ENCODE measurements at regions not wholly inside any gene's neighbourhood (a gene's known extent, or its start where the extent isn't known, plus 50 kb on each side); places are given as distances from the start of the nearest gene placed in this dataset.

GRCh38 chr12:3416159-3416558 lies 74.8 kb upstream of the PRMT8 start:
- Mint-ChIP-seq H3K4me1 (ENCODE audit: insufficient read depth, unreplicated experiment) (no peaks in the 10 kb centered on the region), H3K4me3 (ENCODE audit: unreplicated experiment) (no peak overlapping the region), H3K27me3 (ENCODE audit: insufficient read depth, unreplicated experiment) (peaks cover 12% of the 10 kb centered on the region), H3K27ac (ENCODE audit: low read depth, unreplicated experiment) (no peak overlapping the region), H3K36me3 (ENCODE audit: insufficient read depth, unreplicated experiment) (no peaks in the 10 kb centered on the region), H3K9me3 (ENCODE audit: unreplicated experiment) (no peaks in the 10 kb centered on the region)
- TF ChIP-seq CTCF (IDR thresholded peaks at IDR 0.05; ENCODE audit: unreplicated experiment), result no peak
- ChIA-PET POLR2A (no interaction called here), CTCF (interaction anchor here (2.1 kb wide), 1 partner anchor 116 kb away, joined by 5 read pairs; no protein-coding TSS in a partner anchor)
- intact Hi-C loops (cut with micrococcal nuclease), result no loop called here
- no TSS peak for BruUV-seq (replicated peaks)
- DNase-seq (ENCODE audit: unreplicated experiment), result no peak

- Mint-ChIP-seq H3K36me3 (ENCODE audit: insufficient read depth, unreplicated experiment) (no peaks in the 10 kb centered on the region), H3K27ac (ENCODE audit: low read depth, unreplicated experiment) (no peak overlapping the region), H3K27me3 (ENCODE audit: insufficient read depth, unreplicated experiment) (peaks cover 12% of the 10 kb centered on the region), H3K4me3 (ENCODE audit: unreplicated experiment) (no peak overlapping the region), H3K4me1 (ENCODE audit: insufficient read depth, unreplicated experiment) (no peaks in the 10 kb centered on the region), H3K9me3 (ENCODE audit: unreplicated experiment) (no peaks in the 10 kb centered on the region)
- no peak for TF ChIP-seq CTCF (IDR thresholded peaks at IDR 0.05; ENCODE audit: unreplicated experiment)
- CTCF ChIA-PET, result interaction anchor here (0.5 to 2.1 kb wide), 2 partner anchors 9 to 116 kb away, joined by 5 read pairs; no protein-coding TSS in a partner anchor
- intact Hi-C loops (cut with micrococcal nuclease), result no loop called here
- no TSS peak for BruUV-seq (replicated peaks)
- DNase-seq (ENCODE audit: unreplicated experiment), result no peak
- POLR2A ChIA-PET, result no interaction called here
Measured at GRCh38 chr12:3416670-3417069, 74.3 kb upstream of the PRMT8 start.

GRCh38 chr12:3417113-3417512 lies 73.9 kb upstream of the PRMT8 start:
- ChIA-PET POLR2A (no interaction called here), CTCF (interaction anchor here (0.5 kb wide), 1 partner anchor 9 kb away, joined by 5 read pairs; no protein-coding TSS in a partner anchor)
- Mint-ChIP-seq H3K36me3 (ENCODE audit: insufficient read depth, unreplicated experiment) (no peaks in the 10 kb centered on the region), H3K27me3 (ENCODE audit: insufficient read depth, unreplicated experiment) (peaks cover 12% of the 10 kb centered on the region), H3K27ac (ENCODE audit: low read depth, unreplicated experiment) (no peak overlapping the region), H3K9me3 (ENCODE audit: unreplicated experiment) (no peaks in the 10 kb centered on the region), H3K4me3 (ENCODE audit: unreplicated experiment) (no peak overlapping the region), H3K4me1 (ENCODE audit: insufficient read depth, unreplicated experiment) (no peaks in the 10 kb centered on the region)
- DNase-seq (ENCODE audit: unreplicated experiment), result no peak
- intact Hi-C loops (cut with micrococcal nuclease), result no loop called here
- TF ChIP-seq CTCF (IDR thresholded peaks at IDR 0.05; ENCODE audit: unreplicated experiment), result no peak
- BruUV-seq (replicated peaks), result no TSS peak

GRCh38 chr12:3417937-3418462 lies 73.0 kb upstream of the PRMT8 start:
- CTCF ChIA-PET, result no interaction called here
- H3K27me3 Mint-ChIP-seq (ENCODE audit: insufficient read depth, unreplicated experiment), result peaks cover 12% of the 10 kb centered on the region
- POLR2A ChIA-PET, result no interaction called here

More at GRCh38 chr12:3417937-3418462, 73.0 kb upstream of the PRMT8 start:
- Mint-ChIP-seq H3K9me3 (ENCODE audit: unreplicated experiment) (no peaks in the 10 kb centered on the region), H3K4me1 (ENCODE audit: insufficient read depth, unreplicated experiment) (no peaks in the 10 kb centered on the region), H3K36me3 (ENCODE audit: insufficient read depth, unreplicated experiment) (no peaks in the 10 kb centered on the region), H3K4me3 (ENCODE audit: unreplicated experiment) (no peak overlapping the region), H3K27ac (ENCODE audit: low read depth, unreplicated experiment) (no peak overlapping the region)
- no peak for TF ChIP-seq CTCF (IDR thresholded peaks at IDR 0.05; ENCODE audit: unreplicated experiment)
- no TSS peak for BruUV-seq (replicated peaks)
- DNase-seq (ENCODE audit: unreplicated experiment), result no peak
- intact Hi-C loops (cut with micrococcal nuclease), result no loop called here
